ENCODE measurements at regions not wholly inside any gene's neighbourhood (a gene's known extent, or its start where the extent isn't known, plus 50 kb on each side); places are given as distances from the start of the nearest gene placed in this dataset.

GRCh38 chr2:188727846-188728245, 246.3 kb upstream of the COL3A1 start:
- TF ChIP-seq POLR2A (IDR thresholded peaks at IDR 0.05) (no peak), CTCF (IDR thresholded peaks at IDR 0.05) (no peak)

All from prostate gland (tissue), 2 donors.